Mammary epithelial cell (primary cell): ENCODE measurements at regions not wholly inside any gene's neighbourhood (a gene's known extent, or its start where the extent isn't known, plus 50 kb on each side); places are given as distances from the start of the nearest gene placed in this dataset.

Experiments used
- EZH2 ChIP-seq: IDR thresholded peaks from 2 replicates; pipeline ENCODE4 v1.6.1; 2012; ENCODE audit warnings: low read length, inconsistent platforms, borderline replicate concordance
- TF ChIP-seq, protein P1 (sequence below), 2 donors: IDR thresholded peaks in 1 of 2; conservative IDR thresholded peaks in 1 of 2; 2 replicates each; pipeline ENCODE4 v1.5.1; 2011 to 2012; ENCODE audit warnings: inconsistent platforms in 2 of 2, low read length in 2 of 2, mild to moderate bottlenecking in 2 of 2, control low read depth in 1 of 2, low read depth in 1 of 2; ENCODE audit not compliant: insufficient read depth in 1 of 2; ENCODE audit errors: extremely low read depth in 1 of 2

DNA sequence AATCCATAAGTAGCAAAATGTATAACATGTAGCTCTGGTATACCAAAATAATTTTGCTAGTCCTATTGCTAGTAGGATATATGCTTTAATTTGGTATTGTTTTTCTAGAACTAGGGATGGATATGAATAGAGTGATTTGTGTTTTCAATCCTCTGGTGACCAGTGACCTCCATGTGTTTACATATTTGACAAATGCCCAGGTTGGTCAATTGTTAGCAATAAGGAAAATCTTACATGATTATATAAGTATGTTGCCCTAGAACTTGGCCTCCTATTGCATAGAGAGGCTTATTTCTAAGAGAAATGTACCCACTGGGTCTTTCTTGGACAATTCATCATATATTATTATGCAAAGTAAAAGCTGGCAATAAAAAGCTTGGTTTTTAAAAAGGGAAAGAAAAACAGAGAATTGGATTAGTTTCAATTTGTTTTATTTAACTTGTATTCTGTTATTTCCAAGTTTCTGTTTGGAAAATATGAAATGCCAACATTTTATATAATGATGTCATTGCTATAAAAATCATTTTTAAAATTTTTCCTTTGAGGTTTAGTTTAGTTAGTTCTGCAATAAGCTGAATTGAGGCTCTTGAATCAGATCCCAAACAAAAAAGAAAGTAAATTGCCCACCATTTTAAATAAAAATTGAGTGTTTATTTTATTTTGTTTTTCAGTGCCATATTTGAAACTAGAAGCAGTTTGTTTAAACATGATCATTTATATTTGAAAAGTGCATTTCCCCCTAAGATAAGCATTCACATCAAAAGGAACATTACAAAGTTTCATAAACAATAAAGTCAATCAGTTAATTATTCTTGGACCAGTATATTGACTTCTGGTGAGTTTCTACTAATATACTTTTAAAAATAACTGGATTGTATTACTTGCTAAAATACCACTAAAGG, 210.9 kb downstream of the ZC3H11B start:
- TF ChIP-seq, protein P1, sequence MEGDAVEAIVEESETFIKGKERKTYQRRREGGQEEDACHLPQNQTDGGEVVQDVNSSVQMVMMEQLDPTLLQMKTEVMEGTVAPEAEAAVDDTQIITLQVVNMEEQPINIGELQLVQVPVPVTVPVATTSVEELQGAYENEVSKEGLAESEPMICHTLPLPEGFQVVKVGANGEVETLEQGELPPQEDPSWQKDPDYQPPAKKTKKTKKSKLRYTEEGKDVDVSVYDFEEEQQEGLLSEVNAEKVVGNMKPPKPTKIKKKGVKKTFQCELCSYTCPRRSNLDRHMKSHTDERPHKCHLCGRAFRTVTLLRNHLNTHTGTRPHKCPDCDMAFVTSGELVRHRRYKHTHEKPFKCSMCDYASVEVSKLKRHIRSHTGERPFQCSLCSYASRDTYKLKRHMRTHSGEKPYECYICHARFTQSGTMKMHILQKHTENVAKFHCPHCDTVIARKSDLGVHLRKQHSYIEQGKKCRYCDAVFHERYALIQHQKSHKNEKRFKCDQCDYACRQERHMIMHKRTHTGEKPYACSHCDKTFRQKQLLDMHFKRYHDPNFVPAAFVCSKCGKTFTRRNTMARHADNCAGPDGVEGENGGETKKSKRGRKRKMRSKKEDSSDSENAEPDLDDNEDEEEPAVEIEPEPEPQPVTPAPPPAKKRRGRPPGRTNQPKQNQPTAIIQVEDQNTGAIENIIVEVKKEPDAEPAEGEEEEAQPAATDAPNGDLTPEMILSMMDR (conservative IDR thresholded peaks at IDR 0.05 in 1 of 2, IDR thresholded peaks at IDR 0.05 in 1 of 2; ENCODE audit: extremely low read depth in 1 of 2, insufficient read depth in 1 of 2, low read depth in 1 of 2, low read length in 2 of 2): no peak
- no peak for TF ChIP-seq EZH2
